ENCODE measurements at regions not wholly inside any gene's neighbourhood (a gene's known extent, or its start where the extent isn't known, plus 50 kb on each side); places are given as distances from the start of the nearest gene placed in this dataset.

DNA sequence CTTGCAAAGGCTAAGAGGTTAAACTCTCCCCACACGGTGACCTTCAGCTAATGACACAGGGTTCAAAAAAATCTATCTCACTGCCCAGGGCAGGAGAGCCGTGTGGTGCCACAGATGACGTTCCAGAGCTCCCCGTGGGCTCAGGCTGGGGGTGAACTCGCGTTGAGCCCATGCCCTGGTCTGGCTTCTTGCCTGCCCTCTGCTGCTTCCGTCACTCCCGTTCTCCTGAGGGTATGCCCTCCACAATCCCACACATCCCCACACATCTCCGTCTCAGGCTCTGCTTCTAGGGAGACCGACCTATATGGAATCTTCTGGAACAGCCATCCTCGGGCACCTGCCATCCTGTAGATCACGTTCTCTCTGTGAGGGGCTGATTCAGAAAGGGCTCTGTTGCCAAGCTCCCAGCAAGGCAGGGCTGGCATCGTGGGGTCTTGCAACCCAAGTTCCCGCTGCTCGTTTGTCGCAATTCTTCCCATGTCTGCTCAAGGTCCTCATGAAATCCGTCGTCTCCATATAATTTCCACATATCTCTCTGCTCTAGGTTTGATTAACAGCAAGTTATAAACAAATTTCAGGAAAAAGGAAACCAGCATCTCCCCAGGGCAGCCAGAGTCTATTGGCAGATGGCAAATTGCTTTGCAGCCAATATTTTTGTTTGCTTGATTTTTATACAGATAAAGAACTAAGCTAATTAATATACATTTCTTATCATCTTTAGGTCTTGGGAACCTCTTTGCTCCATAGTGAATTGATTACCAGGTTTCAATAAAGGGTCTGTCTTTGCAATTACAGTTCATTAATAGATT, 278.2 kb downstream of the PTPRU start:
- Histone ChIP-seq H3K4me1 (ENCODE audit: control insufficient read depth, low read length) (no peaks in the 10 kb centered on the region), H3K4me2 (ENCODE audit: low read length) (no peak overlapping the region), H3F3A (ENCODE audit: control insufficient read depth, insufficient read depth) (no peaks in the 10 kb centered on the region), H3K9me2 (replicated peaks; ENCODE audit: control insufficient read depth, low read length) (no peaks in the 10 kb centered on the region), H3K27me3 (ENCODE audit: control insufficient read depth, low read length) (peaks cover 1% of the 10 kb centered on the region; the same call in 1 of the 2 replicates), H3K79me2 (ENCODE audit: control insufficient read depth, low read length) (no peaks in the 10 kb centered on the region), H4K20me1 (ENCODE audit: control insufficient read depth, insufficient read depth, low read depth, low read length) (no peaks in the 10 kb centered on the region), H3K27ac (ENCODE audit: low read depth, low read length) (no peak overlapping the region), H3K4me3 (ENCODE audit: low read length) (no peak overlapping the region), H3K36me3 (ENCODE audit: control insufficient read depth, low read length) (no peaks in the 10 kb centered on the region), H3K9me3 (ENCODE audit: control insufficient read depth, insufficient read depth, low read length) (no peaks in the 10 kb centered on the region)
- TF ChIP-seq, protein P1, sequence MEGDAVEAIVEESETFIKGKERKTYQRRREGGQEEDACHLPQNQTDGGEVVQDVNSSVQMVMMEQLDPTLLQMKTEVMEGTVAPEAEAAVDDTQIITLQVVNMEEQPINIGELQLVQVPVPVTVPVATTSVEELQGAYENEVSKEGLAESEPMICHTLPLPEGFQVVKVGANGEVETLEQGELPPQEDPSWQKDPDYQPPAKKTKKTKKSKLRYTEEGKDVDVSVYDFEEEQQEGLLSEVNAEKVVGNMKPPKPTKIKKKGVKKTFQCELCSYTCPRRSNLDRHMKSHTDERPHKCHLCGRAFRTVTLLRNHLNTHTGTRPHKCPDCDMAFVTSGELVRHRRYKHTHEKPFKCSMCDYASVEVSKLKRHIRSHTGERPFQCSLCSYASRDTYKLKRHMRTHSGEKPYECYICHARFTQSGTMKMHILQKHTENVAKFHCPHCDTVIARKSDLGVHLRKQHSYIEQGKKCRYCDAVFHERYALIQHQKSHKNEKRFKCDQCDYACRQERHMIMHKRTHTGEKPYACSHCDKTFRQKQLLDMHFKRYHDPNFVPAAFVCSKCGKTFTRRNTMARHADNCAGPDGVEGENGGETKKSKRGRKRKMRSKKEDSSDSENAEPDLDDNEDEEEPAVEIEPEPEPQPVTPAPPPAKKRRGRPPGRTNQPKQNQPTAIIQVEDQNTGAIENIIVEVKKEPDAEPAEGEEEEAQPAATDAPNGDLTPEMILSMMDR (IDR thresholded peaks at IDR 0.05; ENCODE audit: low read depth, low read length, poor library complexity, severe bottlenecking) = no peak
- no peak for TF ChIP-seq EZH2phosphoT487 (IDR thresholded peaks at IDR 0.05; ENCODE audit: borderline replicate concordance, low read length)

DNA sequence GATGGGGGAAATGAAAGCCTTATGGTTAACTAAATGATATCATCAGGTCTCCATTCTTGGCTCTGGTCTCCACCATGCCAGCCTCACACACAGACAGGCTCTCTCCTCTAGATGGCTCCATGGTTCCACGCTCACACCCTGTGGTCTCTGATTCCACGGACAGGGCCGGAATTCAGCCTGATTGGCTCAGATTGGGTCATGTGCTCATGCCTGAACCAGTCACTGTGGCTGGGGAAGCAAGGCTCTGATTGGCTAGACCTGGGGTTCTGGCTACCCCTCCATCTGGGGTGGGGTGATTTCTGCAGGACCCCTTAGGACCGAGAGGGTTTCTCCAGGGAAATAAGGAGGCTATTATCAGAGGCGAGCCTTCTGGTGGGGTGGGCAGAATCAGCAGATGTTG, 277.0 kb downstream of the PTPRU start:
- no peaks in the 10 kb centered on the region for H3K4me1 ChIP-seq (ENCODE audit: control insufficient read depth, low read length)
- H4K20me1 ChIP-seq (ENCODE audit: control insufficient read depth, insufficient read depth, low read depth, low read length) = no peaks in the 10 kb centered on the region
- H3K4me2 ChIP-seq (ENCODE audit: low read length) = no peak overlapping the region
- no peak overlapping the region for H3K27ac ChIP-seq (ENCODE audit: low read depth, low read length)
- H3K9me3 ChIP-seq (ENCODE audit: control insufficient read depth, insufficient read depth, low read length) = no peaks in the 10 kb centered on the region
- no peaks in the 10 kb centered on the region for H3F3A ChIP-seq (ENCODE audit: control insufficient read depth, insufficient read depth)
- H3K27me3 ChIP-seq (ENCODE audit: control insufficient read depth, low read length) = peaks cover 4% of the 10 kb centered on the region; the same call in 1 of the 2 replicates
- H3K79me2 ChIP-seq (ENCODE audit: control insufficient read depth, low read length) = no peaks in the 10 kb centered on the region
- no peaks in the 10 kb centered on the region for H3K36me3 ChIP-seq (ENCODE audit: control insufficient read depth, low read length)
- no peak overlapping the region for H3K4me3 ChIP-seq (ENCODE audit: low read length)
- TF ChIP-seq, protein P1 (IDR thresholded peaks at IDR 0.05; ENCODE audit: low read depth, low read length, poor library complexity, severe bottlenecking) = peak; percentile 54
- TF ChIP-seq EZH2phosphoT487 (IDR thresholded peaks at IDR 0.05; ENCODE audit: borderline replicate concordance, low read length) = no peak
- no peaks in the 10 kb centered on the region for H3K9me2 ChIP-seq (replicated peaks; ENCODE audit: control insufficient read depth, low read length)

DNA sequence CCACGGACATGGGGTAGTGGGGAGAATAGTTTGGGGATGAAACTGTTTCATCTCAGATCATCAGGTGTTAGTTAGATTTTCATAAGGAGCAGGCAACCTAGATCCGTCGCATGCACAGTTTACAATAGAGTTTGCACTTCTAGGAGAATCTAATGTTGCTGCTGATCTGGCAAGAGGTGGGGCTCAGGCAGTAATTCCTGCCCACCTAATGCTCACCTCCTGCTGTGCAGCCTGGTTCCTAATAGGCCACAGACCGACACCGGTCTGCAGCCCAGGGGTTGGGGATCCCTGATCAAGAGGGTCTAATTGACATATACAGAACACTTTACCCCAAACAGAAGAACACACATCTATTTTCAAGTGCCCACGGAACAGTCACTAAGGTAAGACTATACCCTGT, 275.1 kb downstream of the PTPRU start:
- Histone ChIP-seq H3F3A (ENCODE audit: control insufficient read depth, insufficient read depth) (no peaks in the 10 kb centered on the region), H3K27ac (ENCODE audit: low read depth, low read length) (no peak overlapping the region), H3K79me2 (ENCODE audit: control insufficient read depth, low read length) (no peaks in the 10 kb centered on the region), H3K36me3 (ENCODE audit: control insufficient read depth, low read length) (no peaks in the 10 kb centered on the region), H3K4me1 (ENCODE audit: control insufficient read depth, low read length) (no peaks in the 10 kb centered on the region), H3K9me3 (ENCODE audit: control insufficient read depth, insufficient read depth, low read length) (no peaks in the 10 kb centered on the region), H4K20me1 (ENCODE audit: control insufficient read depth, insufficient read depth, low read depth, low read length) (no peaks in the 10 kb centered on the region), H3K9me2 (replicated peaks; ENCODE audit: control insufficient read depth, low read length) (no peaks in the 10 kb centered on the region), H3K27me3 (ENCODE audit: control insufficient read depth, low read length) (peaks cover 4% of the 10 kb centered on the region; the same call in 1 of the 2 replicates), H3K4me2 (ENCODE audit: low read length) (no peak overlapping the region), H3K4me3 (ENCODE audit: low read length) (no peak overlapping the region)
- no peak for TF ChIP-seq EZH2phosphoT487 (IDR thresholded peaks at IDR 0.05; ENCODE audit: borderline replicate concordance, low read length)
- TF ChIP-seq, protein P1 (IDR thresholded peaks at IDR 0.05; ENCODE audit: low read depth, low read length, poor library complexity, severe bottlenecking) = no peak
